Gastroesophageal sphincter (tissue), 3 donors: ENCODE measurements at regions not wholly inside any gene's neighbourhood (a gene's known extent, or its start where the extent isn't known, plus 50 kb on each side); places are given as distances from the start of the nearest gene placed in this dataset.

ENCODE experiments used
- POLR2A ChIP-seq, 2 donors: fragments of 450-650 bp; IDR thresholded peaks; one replicate each; pipeline ENCODE4 v1.6.1; 2017; ENCODE audit warnings: antibody characterized with exemption in 2 of 2, mild to moderate bottlenecking in 2 of 2, moderate library complexity in 1 of 2
- TF ChIP-seq, protein P1 (sequence below), 4 experiments: fragments of 200-600 bp in 2 of 4; fragments of 450-650 bp in 2 of 4; sonication (generic) in 1 of 4; IDR thresholded peaks; one replicate each; pipeline ENCODE4 v1.5.1; 2017 to 2019; ENCODE audit warnings: antibody characterized with exemption in 4 of 4, mild to moderate bottlenecking in 2 of 4, moderate library complexity in 2 of 4

DNA sequence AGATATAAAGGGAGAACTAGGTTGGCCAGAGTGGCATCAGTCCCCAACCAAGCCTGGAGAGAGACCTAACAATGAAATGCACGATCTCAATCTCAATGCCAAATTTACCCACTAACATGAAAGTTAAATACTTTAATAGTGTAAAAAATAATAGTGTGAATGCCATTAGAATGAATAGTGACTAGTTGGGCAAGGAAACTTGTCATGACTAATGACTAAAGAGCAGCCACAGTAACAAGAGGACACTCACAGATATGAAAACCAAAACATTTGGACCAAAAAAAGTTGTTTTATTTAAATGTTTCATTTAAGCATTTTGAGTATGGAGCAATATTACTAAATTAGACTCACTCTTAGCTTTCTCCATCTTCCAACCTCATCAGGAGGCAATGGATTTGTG lies 1853.8 kb downstream of the EFNA5 start:
- TF ChIP-seq, protein P1, sequence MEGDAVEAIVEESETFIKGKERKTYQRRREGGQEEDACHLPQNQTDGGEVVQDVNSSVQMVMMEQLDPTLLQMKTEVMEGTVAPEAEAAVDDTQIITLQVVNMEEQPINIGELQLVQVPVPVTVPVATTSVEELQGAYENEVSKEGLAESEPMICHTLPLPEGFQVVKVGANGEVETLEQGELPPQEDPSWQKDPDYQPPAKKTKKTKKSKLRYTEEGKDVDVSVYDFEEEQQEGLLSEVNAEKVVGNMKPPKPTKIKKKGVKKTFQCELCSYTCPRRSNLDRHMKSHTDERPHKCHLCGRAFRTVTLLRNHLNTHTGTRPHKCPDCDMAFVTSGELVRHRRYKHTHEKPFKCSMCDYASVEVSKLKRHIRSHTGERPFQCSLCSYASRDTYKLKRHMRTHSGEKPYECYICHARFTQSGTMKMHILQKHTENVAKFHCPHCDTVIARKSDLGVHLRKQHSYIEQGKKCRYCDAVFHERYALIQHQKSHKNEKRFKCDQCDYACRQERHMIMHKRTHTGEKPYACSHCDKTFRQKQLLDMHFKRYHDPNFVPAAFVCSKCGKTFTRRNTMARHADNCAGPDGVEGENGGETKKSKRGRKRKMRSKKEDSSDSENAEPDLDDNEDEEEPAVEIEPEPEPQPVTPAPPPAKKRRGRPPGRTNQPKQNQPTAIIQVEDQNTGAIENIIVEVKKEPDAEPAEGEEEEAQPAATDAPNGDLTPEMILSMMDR (IDR thresholded peaks at IDR 0.05), result no peak
- TF ChIP-seq POLR2A (IDR thresholded peaks at IDR 0.05), result no peak
